H9 (cell line): ENCODE measurements at regions not wholly inside any gene's neighbourhood (a gene's known extent, or its start where the extent isn't known, plus 50 kb on each side); places are given as distances from the start of the nearest gene placed in this dataset.

Experiments
- DNase-seq: peaks from one replicate; pipeline ENCODE4 v3.0.0-alpha.2; 2017
- H2AFZ ChIP-seq: one replicate; pipeline ENCODE4 v1.6.1; 2013; ENCODE audit warnings: mild to moderate bottlenecking, low read length, control low read depth, moderate library complexity
- H2AK5ac ChIP-seq: 2 replicates; pipeline ENCODE4 v1.6.1; 2013; ENCODE audit warnings: low read length, control low read depth, mixed read lengths; ENCODE audit not compliant: insufficient read length
- H2BK120ac ChIP-seq: one replicate; pipeline ENCODE4 v1.6.1; 2013; ENCODE audit warnings: low read depth, mild to moderate bottlenecking, low read length, control low read depth, inconsistent platforms; ENCODE audit not compliant: poor library complexity, severe bottlenecking
- H2BK12ac ChIP-seq: 2 replicates; pipeline ENCODE4 v1.6.1; 2013; ENCODE audit warnings: low read length, control low read depth, mixed read lengths, low read depth; ENCODE audit not compliant: insufficient read length
- H2BK15ac ChIP-seq: 2 replicates; pipeline ENCODE4 v1.6.1; 2013; ENCODE audit warnings: low read depth, low read length, control low read depth
- H2BK20ac ChIP-seq: one replicate; pipeline ENCODE4 v1.6.1; 2013; ENCODE audit warnings: low read depth, mild to moderate bottlenecking, low read length, control low read depth, inconsistent platforms; ENCODE audit not compliant: poor library complexity, severe bottlenecking
- H2BK5ac ChIP-seq: 2 replicates; pipeline ENCODE4 v1.6.1; 2013; ENCODE audit warnings: low read length, control low read depth, mixed read lengths; ENCODE audit not compliant: insufficient read length
- H3K14ac ChIP-seq: 2 replicates; pipeline ENCODE4 v1.6.1; 2013; ENCODE audit warnings: low read length, control low read depth; ENCODE audit not compliant: insufficient read depth
- H3K18ac ChIP-seq: 2 replicates; pipeline ENCODE4 v1.6.1; 2013; ENCODE audit warnings: low read depth, mild to moderate bottlenecking, mixed read lengths, low read length, control low read depth; ENCODE audit not compliant: insufficient read length
- H3K23ac ChIP-seq: 2 replicates; pipeline ENCODE4 v1.6.1; 2013; ENCODE audit warnings: low read length, control low read depth, mixed read lengths, low read depth; ENCODE audit not compliant: insufficient read length
- H3K23me2 ChIP-seq: 2 replicates; pipeline ENCODE4 v1.6.1; 2013; ENCODE audit warnings: low read depth, mild to moderate bottlenecking, mixed read lengths, low read length, control low read depth; ENCODE audit not compliant: insufficient read length, poor library complexity, severe bottlenecking
- H3K27ac ChIP-seq: 2 replicates; pipeline ENCODE4 v1.5.1; 2013; ENCODE audit warnings: low read length, control low read depth, mixed read lengths, low read depth; ENCODE audit not compliant: insufficient read length
- H3K27me3 ChIP-seq: 2 replicates; pipeline ENCODE4 v1.6.1; 2013; ENCODE audit warnings: low read length, control low read depth, inconsistent platforms; ENCODE audit not compliant: insufficient read depth
- H3K4ac ChIP-seq: 2 replicates; pipeline ENCODE4 v1.6.1; 2013; ENCODE audit warnings: low read depth, mild to moderate bottlenecking, control low read depth, inconsistent platforms, low read length, moderate library complexity
- H3K4me1 ChIP-seq: 2 replicates; pipeline ENCODE4 v1.6.1; 2013; ENCODE audit warnings: low read length, control low read depth, inconsistent platforms; ENCODE audit not compliant: insufficient read depth
- H3K4me2 ChIP-seq: 2 replicates; pipeline ENCODE4 v1.6.1; 2013; ENCODE audit warnings: low read length, control low read depth, mixed read lengths; ENCODE audit not compliant: insufficient read length, insufficient read depth
- H3K56ac ChIP-seq: 2 replicates; pipeline ENCODE4 v1.6.1; 2013; ENCODE audit warnings: low read depth, mild to moderate bottlenecking, mixed read lengths, low read length, control low read depth; ENCODE audit not compliant: insufficient read length
- H3K79me1 ChIP-seq: 2 replicates; pipeline ENCODE4 v1.6.1; 2013; ENCODE audit warnings: low read depth, mild to moderate bottlenecking, moderate library complexity, low read length, control low read depth, inconsistent platforms; ENCODE audit not compliant: insufficient read depth, poor library complexity, severe bottlenecking
- H3K79me2 ChIP-seq: 2 replicates; pipeline ENCODE4 v1.6.1; 2013; ENCODE audit warnings: low read length, control low read depth, inconsistent platforms; ENCODE audit not compliant: insufficient read depth
- H3K9ac ChIP-seq: 2 replicates; pipeline ENCODE4 v1.6.1; 2013; ENCODE audit warnings: low read length, control low read depth, mixed read lengths; ENCODE audit not compliant: insufficient read length; ENCODE audit errors: extremely low read depth
- H3K9me3 ChIP-seq: one replicate; pipeline ENCODE4 v1.6.1; 2013; ENCODE audit warnings: low read depth, low read length, inconsistent platforms; ENCODE audit not compliant: control insufficient read depth
- H3T11ph ChIP-seq: one replicate; pipeline ENCODE4 v1.6.1; 2013; ENCODE audit warnings: mild to moderate bottlenecking, low read length, control low read depth, inconsistent platforms
- H4K20me1 ChIP-seq: one replicate; pipeline ENCODE4 v1.6.1; 2013; ENCODE audit not compliant: control insufficient read depth, insufficient read length, insufficient read depth
- H4K5ac ChIP-seq: 2 replicates; pipeline ENCODE4 v1.6.1; 2013; ENCODE audit warnings: low read depth, mild to moderate bottlenecking, mixed read lengths, low read length, control low read depth; ENCODE audit not compliant: insufficient read length
- H4K8ac ChIP-seq: replicated peaks from 2 replicates; pipeline ENCODE4 v1.6.1; 2013; ENCODE audit warnings: low read length, control low read depth, mixed read lengths, low read depth; ENCODE audit not compliant: insufficient read length
- H4K91ac ChIP-seq: 2 replicates; pipeline ENCODE4 v1.6.1; 2013; ENCODE audit warnings: low read depth, mild to moderate bottlenecking, moderate library complexity, mixed read lengths, low read length, control low read depth; ENCODE audit not compliant: insufficient read length
- H3K27ac Mint-ChIP-seq, 3 experiments: 2 replicates in 2 of 3; 3 replicates in 1 of 3; pipeline ENCODE4 v1.8.0; 2020 to 2021; ENCODE audit warnings: mixed read lengths in 3 of 3, mild to moderate bottlenecking in 1 of 3, moderate library complexity in 1 of 3
- H3K27me3 Mint-ChIP-seq: 2 replicates; pipeline ENCODE4 v1.8.0; 2021; ENCODE audit warnings: low read depth, mild to moderate bottlenecking, moderate library complexity, mixed read lengths
- H3K36me3 Mint-ChIP-seq, 3 experiments: 2 replicates in 2 of 3; 3 replicates in 1 of 3; pipeline ENCODE4 v1.8.0; 2020 to 2021; ENCODE audit warnings: low read depth in 3 of 3, mixed read lengths in 3 of 3; ENCODE audit not compliant: insufficient read depth in 1 of 3
- H3K4me1 Mint-ChIP-seq, 2 experiments: 2 replicates each; pipeline ENCODE4 v1.8.0; 2020; ENCODE audit warnings: mixed read lengths in 2 of 2
- H3K4me3 Mint-ChIP-seq, 2 experiments: 2 replicates in 1 of 2; 3 replicates in 1 of 2; pipeline ENCODE4 v1.8.0; 2020 to 2021; ENCODE audit warnings: mild to moderate bottlenecking in 2 of 2, mixed read lengths in 2 of 2, moderate library complexity in 1 of 2
- H3K9me3 Mint-ChIP-seq, 2 experiments: 2 replicates in 1 of 2; 3 replicates in 1 of 2; pipeline ENCODE4 v1.8.0; 2020; ENCODE audit warnings: mild to moderate bottlenecking in 2 of 2, mixed read lengths in 2 of 2, moderate library complexity in 1 of 2
- CTCF ChIP-seq: fragments of 200-600 bp; sonication (generic); conservative IDR thresholded peaks from 3 replicates; pipeline ENCODE4 v1.8.0; 2021; ENCODE audit warnings: antibody characterized with exemption, mild to moderate bottlenecking
- WGBS: extraction: QIAGEN DNeasy Blood & Tissue Kit; methylation state at CpG from one replicate; pipeline ENCODE4 v1.1.7; 2013; ENCODE audit warnings: missing lambda C conversion rate, low lambda C conversion rate, mixed read lengths; ENCODE audit not compliant: insufficient read length; ENCODE audit errors: extremely low coverage; 5-methylcytosine and 5-hydroxymethylcytosine counted together

DNA sequence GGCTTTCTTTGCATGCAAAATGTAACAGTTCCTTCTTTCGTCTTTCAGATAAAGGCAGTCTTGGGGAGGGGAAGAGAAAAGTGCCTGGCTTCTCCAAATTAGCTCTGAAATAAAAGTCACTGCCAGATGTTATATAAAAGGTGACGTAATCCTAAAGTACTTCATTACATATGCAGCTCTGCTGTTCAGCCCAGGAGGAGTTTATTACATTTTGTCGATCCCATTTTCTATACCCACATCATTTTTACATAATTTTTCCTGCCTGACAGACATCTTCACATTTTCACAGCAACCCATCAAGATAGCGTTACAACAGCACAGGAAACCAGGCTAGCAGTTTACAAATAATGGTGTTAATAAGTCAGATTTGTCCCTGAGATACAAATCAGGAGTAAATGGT, 86.7 kb upstream of the SLC30A5 start:
- no CpG with 5 or more reads among the region's 4 CpGs for WGBS
- no peak overlapping the region for H2BK20ac ChIP-seq
- H2BK120ac ChIP-seq, result no peak overlapping the region
- no peak overlapping the region for H2BK12ac ChIP-seq
- no peak overlapping the region for H2AK5ac ChIP-seq
- H3K4ac ChIP-seq, result no peak overlapping the region
- H2AFZ ChIP-seq, result no peak overlapping the region
- no peak for DNase-seq
- no peak overlapping the region for H3K23ac ChIP-seq
- H3K56ac ChIP-seq, result no peak overlapping the region
- peaks cover 2% of the 10 kb centered on the region; the same call in 1 of the 2 replicates for H3K79me2 ChIP-seq
- H4K20me1 ChIP-seq, result no peaks in the 10 kb centered on the region
- no peaks in the 10 kb centered on the region for H3K23me2 ChIP-seq
- no peak for TF ChIP-seq CTCF
- H4K5ac ChIP-seq, result no peak overlapping the region
- no peaks in the 10 kb centered on the region for H3K9me3 ChIP-seq
- H3K27me3 ChIP-seq, result no peaks in the 10 kb centered on the region
- H3K4me1 Mint-ChIP-seq, result peaks cover 7 to 8% of the 10 kb centered on the region in 2 experiments; a peak in 3 of 4 replicates
- no peak overlapping the region for H4K91ac ChIP-seq
- no peak overlapping the region for H2BK15ac ChIP-seq
- H3K9ac ChIP-seq, result no peak overlapping the region
- H3K27ac Mint-ChIP-seq, result no peak overlapping the region
- no peak overlapping the region for H2BK5ac ChIP-seq
- no peaks in the 10 kb centered on the region for H3K36me3 Mint-ChIP-seq
- peaks cover 4% of the 10 kb centered on the region; the same call in 1 of the 2 replicates for H3K4me1 ChIP-seq
- no peak overlapping the region for H4K8ac ChIP-seq
- no peaks in the 10 kb centered on the region for H3K27me3 Mint-ChIP-seq
- H3K27ac ChIP-seq, result no peak overlapping the region
- peaks cover 0 to 2% of the 10 kb centered on the region in 2 experiments; a peak in 1 of 5 replicates for H3K9me3 Mint-ChIP-seq
- H3K18ac ChIP-seq, result no peak overlapping the region
- no peak overlapping the region for H3K14ac ChIP-seq
- H3T11ph ChIP-seq, result no peak overlapping the region
- no peaks in the 10 kb centered on the region for H3K79me1 ChIP-seq
- H3K4me3 Mint-ChIP-seq, result no peak overlapping the region
- no peak overlapping the region for H3K4me2 ChIP-seq
